ENCODE measurements at regions not wholly inside any gene's neighbourhood (a gene's known extent, or its start where the extent isn't known, plus 50 kb on each side); places are given as distances from the start of the nearest gene placed in this dataset.

DNA sequence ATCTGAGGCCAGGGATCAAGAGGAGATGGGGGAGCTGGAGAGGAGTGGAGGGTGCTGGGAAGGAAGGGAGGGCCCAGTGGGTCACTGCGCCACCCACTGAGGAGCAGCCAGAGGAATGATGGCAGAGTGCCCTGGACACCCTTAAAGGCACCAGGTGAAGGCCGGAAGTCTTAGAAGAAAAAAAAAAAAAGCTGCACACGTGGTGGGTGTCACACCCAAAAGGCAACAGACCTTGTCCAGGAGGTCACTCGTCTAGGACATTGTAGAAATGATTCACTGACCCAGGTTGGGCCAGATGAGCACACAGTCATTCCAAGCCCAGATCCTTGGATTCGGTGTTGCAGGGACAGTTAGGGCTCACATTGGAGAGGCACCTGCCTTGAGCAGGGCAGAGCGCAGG lies 93.5 kb upstream of the TRIM2 start:
- peaks cover 10% of the 10 kb centered on the region for H3K4me1 ChIP-seq (ENCODE audit: control insufficient read depth, insufficient read depth, low read length)
- no peak overlapping the region for H3K4me2 ChIP-seq (ENCODE audit: low read length)

GRCh38 chr4:153111426-153112040 lies 92.7 kb upstream of the TRIM2 start:
- Histone ChIP-seq H3K9ac (ENCODE audit: low read depth, low read length) (no peak overlapping the region), H3K36me3 (ENCODE audit: insufficient read depth, low read length) (no peaks in the 10 kb centered on the region), H3K9me3 (replicated peaks; ENCODE audit: low read length) (no peaks in the 10 kb centered on the region), H3K4me3 (ENCODE audit: low read length) (no peak overlapping the region), H3K4me2 (ENCODE audit: low read length) (no peak overlapping the region), H3K27me3 (ENCODE audit: control insufficient read depth, insufficient read depth, low read length) (peaks cover 27% of the 10 kb centered on the region), H3K4me1 (ENCODE audit: control insufficient read depth, insufficient read depth, low read length) (peaks cover 16% of the 10 kb centered on the region)

More for the DNA sequence above, 93.5 kb upstream of the TRIM2 start:
- no peak overlapping the region for H3K4me3 ChIP-seq (ENCODE audit: low read length)
- H3K27me3 ChIP-seq (ENCODE audit: control insufficient read depth, insufficient read depth, low read length): peaks cover 34% of the 10 kb centered on the region
- no peaks in the 10 kb centered on the region for H3K36me3 ChIP-seq (ENCODE audit: insufficient read depth, low read length)
- no peak overlapping the region for H3K9ac ChIP-seq (ENCODE audit: low read depth, low read length)
- no peaks in the 10 kb centered on the region for H3K9me3 ChIP-seq (replicated peaks; ENCODE audit: low read length)

DNA sequence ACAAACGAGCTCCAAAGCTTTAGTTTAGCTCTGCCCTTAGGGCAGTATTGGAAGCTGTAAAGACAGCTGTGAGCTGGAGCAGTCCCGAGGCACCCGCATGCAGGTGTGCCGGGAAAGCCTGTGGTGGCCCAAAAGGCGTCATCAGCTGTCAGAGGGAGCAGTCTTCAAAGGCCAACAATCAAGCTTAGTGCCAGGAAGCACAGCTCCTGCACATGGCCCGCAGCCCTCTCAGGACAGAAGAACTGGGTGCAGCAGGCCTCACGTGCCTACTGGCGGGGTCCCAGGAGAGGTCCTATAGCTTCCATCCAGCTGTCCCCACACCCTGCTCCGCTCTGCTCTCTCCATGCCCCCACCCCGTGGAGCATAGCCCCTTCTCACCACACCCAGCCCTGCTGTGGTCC lies 92.2 kb upstream of the TRIM2 start:
- Histone ChIP-seq H3K9me3 (replicated peaks; ENCODE audit: low read length) (no peaks in the 10 kb centered on the region), H3K4me3 (ENCODE audit: low read length) (no peak overlapping the region), H3K27me3 (ENCODE audit: control insufficient read depth, insufficient read depth, low read length) (peaks cover 27% of the 10 kb centered on the region), H3K36me3 (ENCODE audit: insufficient read depth, low read length) (no peaks in the 10 kb centered on the region), H3K9ac (ENCODE audit: low read depth, low read length) (no peak overlapping the region), H3K4me1 (ENCODE audit: control insufficient read depth, insufficient read depth, low read length) (peaks cover 16% of the 10 kb centered on the region), H3K4me2 (ENCODE audit: low read length) (no peak overlapping the region)

GRCh38 chr4:153113061-153113837 lies 91.0 kb upstream of the TRIM2 start:
- no peaks in the 10 kb centered on the region for H3K36me3 ChIP-seq (ENCODE audit: insufficient read depth, low read length)
- H3K4me3 ChIP-seq (ENCODE audit: low read length): no peak overlapping the region
- peaks cover 16% of the 10 kb centered on the region for H3K4me1 ChIP-seq (ENCODE audit: control insufficient read depth, insufficient read depth, low read length)
- peaks cover 16% of the 10 kb centered on the region for H3K27me3 ChIP-seq (ENCODE audit: control insufficient read depth, insufficient read depth, low read length)
- no peak overlapping the region for H3K9ac ChIP-seq (ENCODE audit: low read depth, low read length)
- no peaks in the 10 kb centered on the region for H3K9me3 ChIP-seq (replicated peaks; ENCODE audit: low read length)
- H3K4me2 ChIP-seq (ENCODE audit: low read length): no peak overlapping the region

DNA sequence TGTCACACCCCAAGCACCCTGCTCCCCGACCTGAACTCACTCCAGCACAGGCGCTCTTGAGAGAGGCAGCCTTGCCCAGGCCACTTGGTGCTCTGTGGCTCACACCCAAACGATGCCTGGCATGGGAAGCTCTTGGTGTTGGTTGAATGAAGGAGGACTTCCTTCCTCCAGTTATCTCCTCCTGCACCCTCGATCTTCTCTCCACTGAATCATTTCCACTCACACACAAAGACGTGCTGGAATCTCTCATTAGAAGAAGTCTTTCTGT lies 90.5 kb upstream of the TRIM2 start:
- Histone ChIP-seq H3K4me2 (ENCODE audit: low read length) (no peak overlapping the region), H3K27me3 (ENCODE audit: control insufficient read depth, insufficient read depth, low read length) (peaks cover 11% of the 10 kb centered on the region), H3K9me3 (replicated peaks; ENCODE audit: low read length) (no peaks in the 10 kb centered on the region), H3K4me1 (ENCODE audit: control insufficient read depth, insufficient read depth, low read length) (peaks cover 16% of the 10 kb centered on the region), H3K9ac (ENCODE audit: low read depth, low read length) (no peak overlapping the region), H3K36me3 (ENCODE audit: insufficient read depth, low read length) (no peaks in the 10 kb centered on the region), H3K4me3 (ENCODE audit: low read length) (no peak overlapping the region)

DNA sequence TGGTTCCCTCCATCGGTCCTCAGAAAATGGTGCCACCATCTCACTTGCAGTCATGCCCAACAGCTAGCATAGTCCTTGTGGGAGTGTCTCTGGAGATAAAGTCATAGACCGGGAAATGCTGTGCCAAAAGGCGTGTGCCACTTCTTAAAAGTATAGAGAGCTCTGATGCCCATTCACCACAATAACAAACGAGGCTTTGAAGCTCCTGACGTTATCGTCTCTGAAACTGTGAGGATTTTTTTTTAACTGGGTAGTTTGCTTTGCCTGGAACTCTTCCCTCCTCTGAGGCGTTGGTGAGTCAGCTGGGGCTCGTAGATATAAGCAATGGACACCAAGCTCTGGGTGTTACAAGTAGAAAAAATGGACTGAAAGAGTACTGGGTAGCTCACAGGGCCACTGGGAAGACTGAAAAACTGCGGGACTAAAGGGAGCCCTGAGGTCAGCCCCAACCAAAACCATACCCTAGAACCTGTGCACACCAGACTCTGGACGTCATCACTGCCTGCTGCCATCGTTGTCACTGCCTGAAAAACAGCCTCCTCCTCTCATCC lies 89.4 kb upstream of the TRIM2 start:
- H3K4me2 ChIP-seq (ENCODE audit: low read length): peak overlapping the region; percentile 83
- H3K4me3 ChIP-seq (ENCODE audit: low read length): peak overlapping the region; percentile 64
- H3K9ac ChIP-seq (ENCODE audit: low read depth, low read length): peak overlapping the region; percentile 72
- H3K9me3 ChIP-seq (replicated peaks; ENCODE audit: low read length): no peaks in the 10 kb centered on the region
- no peaks in the 10 kb centered on the region for H3K36me3 ChIP-seq (ENCODE audit: insufficient read depth, low read length)
- peaks cover 10% of the 10 kb centered on the region for H3K27me3 ChIP-seq (ENCODE audit: control insufficient read depth, insufficient read depth, low read length)
- H3K4me1 ChIP-seq (ENCODE audit: control insufficient read depth, insufficient read depth, low read length): peaks cover 16% of the 10 kb centered on the region

- H3K4me2 ChIP-seq (ENCODE audit: low read length): peak overlapping the region; percentile 83
- no peaks in the 10 kb centered on the region for H3K9me3 ChIP-seq (replicated peaks; ENCODE audit: low read length)
- peak overlapping the region; percentile 72 for H3K9ac ChIP-seq (ENCODE audit: low read depth, low read length)
- no peaks in the 10 kb centered on the region for H3K36me3 ChIP-seq (ENCODE audit: insufficient read depth, low read length)
- H3K4me3 ChIP-seq (ENCODE audit: low read length): peak overlapping the region; percentile 64
- peaks cover 16% of the 10 kb centered on the region for H3K4me1 ChIP-seq (ENCODE audit: control insufficient read depth, insufficient read depth, low read length)
- H3K27me3 ChIP-seq (ENCODE audit: control insufficient read depth, insufficient read depth, low read length): peaks cover 10% of the 10 kb centered on the region
Observed at GRCh38 chr4:153115322-153116290, 88.6 kb upstream of the TRIM2 start.

GRCh38 chr4:153116291-153116680 lies 88.0 kb upstream of the TRIM2 start:
- Histone ChIP-seq H3K9me3 (replicated peaks; ENCODE audit: low read length) (no peaks in the 10 kb centered on the region), H3K9ac (ENCODE audit: low read depth, low read length) (peak overlapping the region; percentile 72), H3K36me3 (ENCODE audit: insufficient read depth, low read length) (no peaks in the 10 kb centered on the region), H3K4me2 (ENCODE audit: low read length) (peak overlapping the region; percentile 83), H3K4me3 (ENCODE audit: low read length) (peak overlapping the region; percentile 64), H3K4me1 (ENCODE audit: control insufficient read depth, insufficient read depth, low read length) (peaks cover 16% of the 10 kb centered on the region), H3K27me3 (ENCODE audit: control insufficient read depth, insufficient read depth, low read length) (peaks cover 6% of the 10 kb centered on the region)

DNA sequence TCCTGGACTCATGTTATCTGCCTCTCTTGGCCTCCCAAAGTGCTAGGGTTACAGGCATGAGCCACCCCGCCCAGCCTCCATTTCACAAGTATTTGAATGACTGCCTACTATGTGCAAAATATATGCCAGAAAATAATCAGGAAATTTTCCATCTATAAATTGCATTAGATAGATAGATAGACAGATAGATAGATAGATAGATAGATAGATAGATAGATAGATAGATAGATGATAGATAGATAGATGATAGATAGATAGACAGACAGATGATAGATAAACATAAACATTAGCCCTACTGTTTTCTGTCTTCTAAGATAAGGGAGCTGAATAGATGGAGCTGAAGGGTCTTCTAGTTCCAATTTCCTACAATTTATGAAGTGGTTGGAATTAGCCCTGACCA lies 87.4 kb upstream of the TRIM2 start:
- H3K9ac ChIP-seq (ENCODE audit: low read depth, low read length): no peak overlapping the region
- no peaks in the 10 kb centered on the region for H3K9me3 ChIP-seq (replicated peaks; ENCODE audit: low read length)
- peaks cover 16% of the 10 kb centered on the region for H3K4me1 ChIP-seq (ENCODE audit: control insufficient read depth, insufficient read depth, low read length)
- no peak overlapping the region for H3K4me3 ChIP-seq (ENCODE audit: low read length)
- peaks cover under 1% of the 10 kb centered on the region for H3K27me3 ChIP-seq (ENCODE audit: control insufficient read depth, insufficient read depth, low read length)
- H3K4me2 ChIP-seq (ENCODE audit: low read length): no peak overlapping the region
- H3K36me3 ChIP-seq (ENCODE audit: insufficient read depth, low read length): no peaks in the 10 kb centered on the region

- Histone ChIP-seq H3K4me2 (ENCODE audit: low read length) (no peak overlapping the region), H3K27me3 (ENCODE audit: control insufficient read depth, insufficient read depth, low read length) (no peaks in the 10 kb centered on the region), H3K36me3 (ENCODE audit: insufficient read depth, low read length) (no peaks in the 10 kb centered on the region), H3K9ac (ENCODE audit: low read depth, low read length) (no peak overlapping the region), H3K4me3 (ENCODE audit: low read length) (no peak overlapping the region), H3K9me3 (replicated peaks; ENCODE audit: low read length) (no peaks in the 10 kb centered on the region), H3K4me1 (ENCODE audit: control insufficient read depth, insufficient read depth, low read length) (peaks cover 16% of the 10 kb centered on the region)
Observed at GRCh38 chr4:153117554-153117953, 86.7 kb upstream of the TRIM2 start.

DNA sequence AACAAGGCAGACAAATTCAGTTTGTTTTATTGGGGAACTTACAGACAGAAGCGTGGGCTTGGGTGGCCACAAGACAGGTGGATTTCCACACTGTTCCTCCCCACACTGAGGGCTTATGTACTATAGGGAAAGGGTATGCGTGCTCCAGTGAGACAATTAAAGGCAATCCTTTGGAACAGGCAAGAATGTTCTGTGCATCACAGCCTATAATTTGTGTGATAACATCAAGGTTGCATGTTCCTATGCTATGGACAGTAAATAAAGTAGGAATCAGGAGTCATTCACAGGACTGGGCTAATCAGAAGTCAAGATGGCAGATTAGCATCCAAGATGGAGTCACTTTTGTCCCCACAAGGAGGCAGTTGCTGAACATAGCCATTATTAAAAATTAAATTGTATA lies 84.6 kb upstream of the TRIM2 start:
- H3K4me3 ChIP-seq (ENCODE audit: low read length): no peak overlapping the region
- H3K36me3 ChIP-seq (ENCODE audit: insufficient read depth, low read length): no peaks in the 10 kb centered on the region
- peaks cover 12% of the 10 kb centered on the region for H3K27me3 ChIP-seq (ENCODE audit: control insufficient read depth, insufficient read depth, low read length)
- peaks cover 16% of the 10 kb centered on the region for H3K4me1 ChIP-seq (ENCODE audit: control insufficient read depth, insufficient read depth, low read length)
- H3K9ac ChIP-seq (ENCODE audit: low read depth, low read length): no peak overlapping the region
- no peaks in the 10 kb centered on the region for H3K9me3 ChIP-seq (replicated peaks; ENCODE audit: low read length)
- no peak overlapping the region for H3K4me2 ChIP-seq (ENCODE audit: low read length)
